C4-2B (cell line): ENCODE measurements at regions not wholly inside any gene's neighbourhood (a gene's known extent, or its start where the extent isn't known, plus 50 kb on each side); places are given as distances from the start of the nearest gene placed in this dataset.

ENCODE experiments used
- CTCF ChIP-seq: fragments of 450-650 bp; conservative IDR thresholded peaks from 2 replicates; pipeline ENCODE4 v1.5.1; 2017; ENCODE audit warnings: mild to moderate bottlenecking
- ZFX ChIP-seq: fragments of 450-650 bp; IDR thresholded peaks from 2 replicates; pipeline ENCODE4 v1.6.1; 2017

GRCh38 chr5:125877248-125877647 lies 546.0 kb upstream of the GRAMD2B start:
- TF ChIP-seq CTCF (no peak), ZFX (no peak)
